Rectal smooth muscle tissue (tissue), 1 donor: ENCODE measurements at regions not wholly inside any gene's neighbourhood (a gene's known extent, or its start where the extent isn't known, plus 50 kb on each side); places are given as distances from the start of the nearest gene placed in this dataset.

ENCODE experiments used
- H3K27ac ChIP-seq: one replicate; pipeline ENCODE4 v1.7.0; 2013; ENCODE audit warnings: low read depth, low read length, inconsistent platforms
- H3K27me3 ChIP-seq: one replicate; pipeline ENCODE4 v1.7.0; 2013; ENCODE audit warnings: low read length; ENCODE audit not compliant: control insufficient read depth, insufficient read depth
- H3K36me3 ChIP-seq: one replicate; pipeline ENCODE4 v1.7.0; 2013; ENCODE audit warnings: low read length; ENCODE audit not compliant: control insufficient read depth, insufficient read depth
- H3K4me1 ChIP-seq: one replicate; pipeline ENCODE4 v1.7.0; 2013; ENCODE audit warnings: low read length; ENCODE audit not compliant: control insufficient read depth, insufficient read depth
- H3K4me3 ChIP-seq: one replicate; pipeline ENCODE4 v1.7.0; 2013; ENCODE audit warnings: low read length
- H3K9ac ChIP-seq: one replicate; pipeline ENCODE4 v1.7.0; 2013; ENCODE audit warnings: low read length

DNA sequence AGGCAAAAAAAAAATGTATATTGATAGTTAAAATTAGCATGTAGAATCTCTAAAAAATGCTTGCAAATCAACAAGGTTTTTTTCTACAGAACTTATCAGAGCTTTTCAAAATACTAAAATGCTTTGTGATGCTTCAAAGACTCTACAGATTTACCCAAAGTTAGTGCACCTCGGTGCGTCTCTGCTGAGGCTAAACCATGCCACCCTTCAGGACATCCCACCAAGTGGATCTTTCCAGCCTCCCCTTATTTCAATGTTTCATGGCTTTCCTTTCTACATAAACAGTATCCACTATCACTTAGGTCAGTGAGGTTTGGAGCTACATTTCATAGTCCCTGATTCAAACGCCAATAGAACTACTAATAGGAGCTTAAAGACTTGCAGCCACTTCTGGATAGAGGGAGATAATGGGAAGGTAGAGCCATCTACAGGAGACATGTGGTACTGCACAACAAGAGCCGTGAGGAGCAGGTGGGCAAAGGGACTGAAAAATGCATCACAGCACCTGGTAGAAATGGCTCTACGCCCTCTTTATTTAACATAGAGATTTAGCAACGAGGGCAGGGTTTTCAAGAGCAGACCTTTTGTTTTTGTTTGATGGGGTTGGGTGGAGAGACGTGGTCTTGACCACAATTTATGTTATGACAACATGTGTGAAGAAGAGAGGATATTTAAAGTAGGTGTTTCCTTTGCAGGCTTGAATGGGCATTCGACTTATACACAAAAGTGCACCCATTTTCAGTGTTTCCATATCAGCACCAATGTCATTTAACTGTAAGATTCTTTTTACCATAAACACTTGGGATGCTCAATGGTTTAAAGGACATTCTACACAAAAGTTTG, 56.1 kb upstream of the SLC35G4 start:
- H3K4me1 ChIP-seq, result no peaks in the 10 kb centered on the region
- H3K27me3 ChIP-seq, result peaks cover 3% of the 10 kb centered on the region
- H3K36me3 ChIP-seq, result no peaks in the 10 kb centered on the region
- no peak overlapping the region for H3K27ac ChIP-seq
- H3K4me3 ChIP-seq, result no peak overlapping the region
- H3K9ac ChIP-seq, result no peak overlapping the region

DNA sequence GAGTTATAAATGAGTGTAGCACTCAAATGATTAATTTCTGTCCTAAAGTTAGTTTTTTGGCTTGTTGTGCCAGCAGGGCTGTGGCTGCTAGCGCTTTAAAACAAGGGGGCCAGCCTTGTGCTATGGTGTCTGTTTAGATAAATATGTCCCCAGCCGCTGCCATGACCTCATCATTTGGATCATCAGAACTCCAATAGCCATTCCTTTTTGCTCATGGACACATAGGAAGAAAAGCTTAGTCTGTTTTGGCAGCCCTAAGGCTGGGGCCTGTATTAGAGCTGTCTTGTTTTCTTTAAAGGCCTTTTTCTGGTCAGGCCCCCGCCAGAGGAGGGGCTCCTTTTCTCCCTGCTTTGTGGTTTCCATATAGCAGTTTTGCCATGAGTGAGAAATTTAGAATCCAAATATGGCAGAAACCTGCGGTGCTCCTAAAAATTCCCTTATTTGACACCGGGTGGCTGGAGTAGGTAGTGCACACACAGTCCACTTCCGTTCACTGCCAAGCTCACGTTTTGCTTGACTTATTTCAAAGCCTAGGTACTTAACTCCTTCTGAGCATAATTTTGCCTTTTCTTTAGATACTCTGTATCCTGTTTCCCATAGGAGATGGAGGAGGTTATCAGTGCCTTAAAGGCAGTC, 60.4 kb upstream of the SLC35G4 start:
- Histone ChIP-seq H3K4me1 (no peaks in the 10 kb centered on the region), H3K27me3 (no peaks in the 10 kb centered on the region), H3K27ac (no peak overlapping the region), H3K9ac (no peak overlapping the region), H3K4me3 (no peak overlapping the region), H3K36me3 (no peaks in the 10 kb centered on the region)

DNA sequence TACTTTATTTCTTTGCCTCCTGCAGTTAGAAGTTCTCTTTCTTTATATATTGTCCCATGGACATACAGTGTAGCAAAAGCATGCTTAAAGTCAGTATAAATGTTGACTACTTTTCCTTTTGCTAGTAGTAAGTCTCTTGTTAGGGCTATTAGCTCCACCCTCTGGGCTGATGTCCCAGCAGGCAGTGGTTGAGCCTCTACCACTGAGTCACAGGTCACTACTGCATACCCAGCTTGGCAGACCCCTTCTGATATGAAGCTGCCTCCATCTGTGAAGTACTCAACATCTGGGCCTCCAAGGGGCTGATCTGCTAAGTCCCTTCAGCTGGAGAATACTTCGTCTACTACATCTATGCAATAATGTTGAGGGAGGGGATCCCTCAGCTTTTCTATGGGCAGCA, 61.0 kb upstream of the SLC35G4 start:
- Histone ChIP-seq H3K9ac (no peak overlapping the region), H3K27ac (no peak overlapping the region), H3K27me3 (no peaks in the 10 kb centered on the region), H3K4me3 (no peak overlapping the region), H3K4me1 (no peaks in the 10 kb centered on the region), H3K36me3 (no peaks in the 10 kb centered on the region)

DNA sequence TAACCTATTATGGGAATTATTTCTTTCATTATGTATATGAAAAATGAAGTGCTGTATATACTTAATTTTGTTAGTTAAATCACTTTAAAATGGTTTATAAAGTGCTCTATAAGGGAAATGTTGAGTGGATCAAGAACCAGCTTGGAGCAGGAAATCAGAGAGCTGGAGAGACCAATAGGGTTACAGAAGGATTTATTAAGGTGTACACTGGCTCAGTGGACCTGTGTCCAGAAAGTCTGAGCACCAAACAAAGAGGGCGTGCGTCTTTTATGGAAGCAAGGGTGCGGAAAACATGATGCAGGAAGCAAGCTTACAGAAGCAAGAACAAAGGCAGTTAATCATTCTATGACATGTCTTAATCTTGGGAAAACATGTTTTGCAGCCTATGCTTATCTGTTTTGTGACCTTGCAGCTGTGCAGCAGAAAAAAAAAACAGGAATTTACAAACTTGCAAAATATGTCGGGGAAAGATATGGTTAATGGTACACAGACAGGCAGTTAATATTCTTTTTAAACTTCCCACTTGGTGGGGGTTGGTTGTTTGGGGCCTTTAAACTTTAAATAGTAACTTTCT, 65.2 kb upstream of the SLC35G4 start:
- Histone ChIP-seq H3K27ac (no peak overlapping the region), H3K27me3 (no peaks in the 10 kb centered on the region), H3K9ac (no peak overlapping the region), H3K4me1 (no peaks in the 10 kb centered on the region), H3K36me3 (no peaks in the 10 kb centered on the region), H3K4me3 (no peak overlapping the region)

DNA sequence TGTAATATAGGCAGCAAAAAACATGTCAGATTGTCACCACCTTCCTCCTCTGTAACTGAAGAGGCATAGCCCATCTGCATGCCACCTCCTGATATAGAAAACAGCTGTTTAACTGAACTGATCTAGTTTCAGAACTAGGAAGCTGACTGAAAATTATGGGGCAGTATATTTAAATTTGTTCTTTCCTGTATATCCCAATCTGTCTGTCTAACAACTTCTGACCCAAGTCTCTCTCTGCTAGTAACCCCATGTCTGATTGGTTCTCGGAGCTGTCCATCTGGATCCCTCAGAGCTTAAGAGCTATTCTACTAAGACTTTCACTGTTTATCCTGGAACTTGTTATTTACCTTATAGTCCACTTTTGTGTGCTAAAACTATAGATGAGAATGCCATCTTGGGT, 68.2 kb upstream of the SLC35G4 start:
- no peaks in the 10 kb centered on the region for H3K27me3 ChIP-seq
- H3K9ac ChIP-seq, result no peak overlapping the region
- no peaks in the 10 kb centered on the region for H3K4me1 ChIP-seq
- no peaks in the 10 kb centered on the region for H3K36me3 ChIP-seq
- no peak overlapping the region for H3K4me3 ChIP-seq
- H3K27ac ChIP-seq, result no peak overlapping the region

- no peak overlapping the region for H3K4me3 ChIP-seq
- no peaks in the 10 kb centered on the region for H3K4me1 ChIP-seq
- H3K36me3 ChIP-seq, result no peaks in the 10 kb centered on the region
- no peak overlapping the region for H3K9ac ChIP-seq
- no peak overlapping the region for H3K27ac ChIP-seq
- no peaks in the 10 kb centered on the region for H3K27me3 ChIP-seq
Measured at GRCh38 chr18:11533942-11534496, 75.4 kb upstream of the SLC35G4 start.

- Histone ChIP-seq H3K4me3 (no peak overlapping the region), H3K36me3 (no peaks in the 10 kb centered on the region), H3K4me1 (no peaks in the 10 kb centered on the region), H3K9ac (no peak overlapping the region), H3K27ac (no peak overlapping the region), H3K27me3 (no peaks in the 10 kb centered on the region)
Measured at GRCh38 chr18:11533513-11533890, 75.9 kb upstream of the SLC35G4 start.

DNA sequence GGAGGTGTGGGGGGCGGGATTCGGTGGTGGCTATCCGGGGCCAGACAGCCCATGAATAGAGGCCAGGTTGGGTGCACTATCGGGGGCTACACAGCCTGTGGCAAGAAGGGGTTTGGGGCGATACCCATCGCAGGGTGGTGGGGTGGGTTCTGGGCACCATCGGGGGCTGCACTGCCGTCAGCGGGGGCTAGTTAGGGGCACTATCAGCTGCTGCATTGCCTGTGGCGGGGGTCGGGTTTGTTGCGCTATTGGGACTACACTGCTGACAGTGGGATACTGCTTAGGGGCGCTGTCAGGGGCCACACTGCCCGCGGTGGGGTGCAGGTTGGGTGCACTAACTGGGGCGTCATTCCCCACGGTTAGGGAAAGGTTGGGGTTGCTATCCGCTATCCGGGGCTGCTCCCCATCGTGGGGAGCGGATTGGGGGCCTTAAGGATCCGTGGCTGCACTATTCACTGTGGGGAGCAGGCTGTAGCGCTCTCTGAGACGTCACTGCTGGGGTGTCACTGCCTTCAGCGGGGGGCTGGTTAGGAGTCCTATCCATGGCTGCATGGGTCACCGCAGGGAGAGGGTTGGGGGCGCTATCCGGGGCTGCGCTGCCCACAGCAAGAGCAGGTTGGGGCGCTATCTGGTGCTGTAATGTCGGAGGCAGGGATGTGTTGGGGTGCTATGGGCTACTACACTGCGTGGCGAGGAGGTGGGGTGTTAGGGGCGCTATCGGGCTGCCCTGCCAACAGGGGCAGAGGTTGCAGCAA, 76.5 kb upstream of the SLC35G4 start:
- Histone ChIP-seq H3K36me3 (no peaks in the 10 kb centered on the region), H3K4me3 (no peak overlapping the region), H3K9ac (no peak overlapping the region), H3K4me1 (no peaks in the 10 kb centered on the region), H3K27ac (no peak overlapping the region), H3K27me3 (no peaks in the 10 kb centered on the region)

DNA sequence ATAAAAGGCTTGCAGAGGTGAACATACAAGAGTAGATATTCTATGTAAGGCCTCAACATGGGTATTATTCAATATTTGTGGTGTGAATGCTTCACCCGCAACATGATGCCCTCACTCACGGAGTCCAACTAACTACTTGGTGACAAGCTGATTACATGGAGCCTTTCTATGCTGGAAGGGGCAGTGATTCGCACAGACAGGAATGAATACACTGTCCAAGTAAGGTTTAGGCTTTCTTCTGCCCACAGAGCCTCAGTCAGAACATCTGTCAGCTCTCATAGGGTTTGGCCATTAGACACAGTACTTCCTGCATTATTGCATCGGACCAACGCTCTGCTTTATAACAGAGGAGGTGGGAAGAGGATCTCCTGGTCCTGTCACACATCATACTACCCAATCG, 80.3 kb upstream of the SLC35G4 start:
- no peaks in the 10 kb centered on the region for H3K36me3 ChIP-seq
- H3K27ac ChIP-seq, result no peak overlapping the region
- no peaks in the 10 kb centered on the region for H3K27me3 ChIP-seq
- no peak overlapping the region for H3K4me3 ChIP-seq
- H3K9ac ChIP-seq, result no peak overlapping the region
- H3K4me1 ChIP-seq, result no peaks in the 10 kb centered on the region

- Histone ChIP-seq H3K4me1 (no peaks in the 10 kb centered on the region), H3K36me3 (no peaks in the 10 kb centered on the region), H3K27ac (no peak overlapping the region), H3K9ac (no peak overlapping the region), H3K27me3 (no peaks in the 10 kb centered on the region), H3K4me3 (no peak overlapping the region)
Measured at GRCh38 chr18:11526675-11527074, 82.7 kb upstream of the SLC35G4 start.

- Histone ChIP-seq H3K4me3 (no peak overlapping the region), H3K27ac (no peak overlapping the region), H3K36me3 (no peaks in the 10 kb centered on the region), H3K27me3 (no peaks in the 10 kb centered on the region), H3K9ac (no peak overlapping the region), H3K4me1 (no peaks in the 10 kb centered on the region)
Measured at GRCh38 chr18:11523804-11524203, 85.6 kb upstream of the SLC35G4 start.

DNA sequence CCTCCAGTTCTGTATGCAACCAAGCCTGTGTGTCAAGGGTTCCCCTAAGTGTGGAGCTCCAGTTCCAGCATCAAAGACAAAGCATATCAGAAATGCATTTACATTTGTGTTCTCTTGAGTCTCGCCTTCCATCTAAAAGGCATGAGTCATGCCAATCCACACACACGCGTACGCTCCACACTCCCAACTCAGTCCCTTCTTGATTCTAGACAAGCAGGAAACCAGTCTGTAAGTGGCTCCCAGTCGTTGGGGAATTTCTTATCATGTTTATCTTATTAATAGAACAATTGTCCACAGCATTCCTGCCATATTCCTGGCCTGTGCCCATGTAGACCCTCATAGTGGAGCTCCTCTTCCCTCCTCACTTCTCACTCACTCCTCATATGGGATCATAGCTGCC, 86.4 kb upstream of the SLC35G4 start:
- Histone ChIP-seq H3K27ac (no peak overlapping the region), H3K27me3 (no peaks in the 10 kb centered on the region), H3K4me3 (no peak overlapping the region), H3K36me3 (no peaks in the 10 kb centered on the region), H3K4me1 (no peaks in the 10 kb centered on the region), H3K9ac (no peak overlapping the region)
